Urothelium cell line (cell line): ENCODE measurements at regions not wholly inside any gene's neighbourhood (a gene's known extent, or its start where the extent isn't known, plus 50 kb on each side); places are given as distances from the start of the nearest gene placed in this dataset.

Experiments used
- DNase-seq: peaks from one replicate; pipeline ENCODE4 v3.0.0; 2011; ENCODE audit warnings: low spot score, mixed read lengths
- FAIRE-seq: peaks from 2 replicates; lab custom pipeline; 2011; peaks lifted over from hg19 to GRCh38; lab: Jason Lieb, UNC

- FAIRE-seq = no peak
- no peak for DNase-seq
These were observed 65.6 kb upstream of the KDM7A start for GRCh38 chr7:140242057-140243031.

DNA sequence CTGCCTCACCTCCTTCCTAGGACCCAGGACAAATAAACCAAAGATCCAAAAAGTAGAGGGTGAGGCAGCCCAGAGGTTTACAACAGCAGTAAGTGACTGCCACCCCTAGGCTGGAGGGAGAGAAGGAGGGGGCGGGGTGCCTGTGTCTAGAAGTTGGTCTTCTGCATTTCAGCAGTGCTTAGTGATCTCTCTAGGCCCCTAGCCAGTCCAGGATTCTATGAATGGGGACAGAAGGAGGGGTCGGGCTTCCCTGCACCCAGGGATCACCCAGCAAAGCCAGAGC, 62.8 kb upstream of the KDM7A start:
- DNase-seq (no peak), FAIRE-seq (no peak)

DNA sequence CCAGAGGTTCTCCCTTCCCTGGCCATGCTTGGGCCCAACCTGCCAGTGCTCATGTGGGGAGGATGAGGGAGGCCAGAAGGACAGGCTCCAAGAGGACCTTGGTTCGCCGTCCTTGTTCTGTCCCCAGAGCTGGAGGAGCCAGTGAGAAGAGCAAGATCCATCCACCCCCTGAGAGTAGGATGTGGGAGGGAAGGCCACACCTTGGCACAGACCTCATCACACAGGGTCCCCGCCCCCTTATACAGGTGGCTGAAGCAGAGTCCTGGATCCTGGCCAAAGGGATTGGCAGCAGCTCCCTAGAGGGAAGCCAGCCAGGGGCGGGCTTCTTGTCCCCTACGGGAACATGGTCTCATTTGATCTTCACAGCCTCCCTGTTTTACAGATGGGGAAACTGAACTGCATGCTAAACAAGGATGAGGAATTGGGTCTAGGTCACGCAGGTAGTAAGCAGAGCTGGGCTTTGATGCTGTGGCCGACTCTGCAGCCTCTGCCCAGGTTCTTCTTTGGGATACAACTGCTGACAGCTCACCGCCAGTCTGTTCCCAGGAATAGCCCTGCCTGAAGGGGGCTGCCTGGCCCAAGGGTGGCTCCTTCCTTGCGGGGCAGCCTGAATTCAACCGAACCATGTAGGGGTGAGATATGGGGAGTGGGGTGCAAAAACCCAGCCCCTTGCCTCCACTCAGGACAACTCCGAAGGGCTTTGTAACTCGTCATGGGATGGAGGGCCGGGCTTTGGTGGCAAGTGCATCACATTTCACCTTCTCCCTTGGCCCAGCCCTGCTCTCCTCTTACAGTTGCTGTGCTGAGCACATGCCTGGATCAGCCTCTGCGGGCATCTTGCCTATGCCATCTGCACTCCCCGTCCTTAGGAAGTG, 62.2 kb upstream of the KDM7A start:
- DNase-seq (no peak), FAIRE-seq (no peak)

GRCh38 chr7:140237390-140237789, 60.6 kb upstream of the KDM7A start:
- FAIRE-seq = no peak
- no peak for DNase-seq

DNA sequence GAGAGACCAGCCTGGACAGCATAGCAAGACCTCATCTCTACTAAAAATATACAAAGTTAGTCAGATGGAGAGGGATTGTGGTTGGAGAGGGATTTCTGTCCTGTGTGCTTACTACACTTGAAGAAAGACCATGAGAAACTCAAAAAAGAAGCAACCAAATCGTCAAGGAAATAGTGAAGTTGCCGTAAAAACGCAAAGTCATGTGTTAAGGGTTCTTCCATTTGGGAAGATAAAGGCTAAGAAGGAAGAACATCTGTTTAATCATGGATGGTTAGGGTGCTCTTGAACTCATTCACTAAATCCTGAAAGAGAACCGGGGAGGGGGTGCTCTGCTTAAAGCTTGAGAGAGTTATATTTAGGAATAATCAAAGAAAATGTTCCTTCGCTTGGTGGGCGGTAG, 59.8 kb upstream of the KDM7A start:
- DNase-seq = no peak
- FAIRE-seq = no peak

GRCh38 chr7:140235114-140235513, 58.3 kb upstream of the KDM7A start:
- no peak for DNase-seq
- no peak for FAIRE-seq

- no peak for DNase-seq
- no peak for FAIRE-seq
These were observed 56.5 kb upstream of the KDM7A start for GRCh38 chr7:140232957-140233917.

DNA sequence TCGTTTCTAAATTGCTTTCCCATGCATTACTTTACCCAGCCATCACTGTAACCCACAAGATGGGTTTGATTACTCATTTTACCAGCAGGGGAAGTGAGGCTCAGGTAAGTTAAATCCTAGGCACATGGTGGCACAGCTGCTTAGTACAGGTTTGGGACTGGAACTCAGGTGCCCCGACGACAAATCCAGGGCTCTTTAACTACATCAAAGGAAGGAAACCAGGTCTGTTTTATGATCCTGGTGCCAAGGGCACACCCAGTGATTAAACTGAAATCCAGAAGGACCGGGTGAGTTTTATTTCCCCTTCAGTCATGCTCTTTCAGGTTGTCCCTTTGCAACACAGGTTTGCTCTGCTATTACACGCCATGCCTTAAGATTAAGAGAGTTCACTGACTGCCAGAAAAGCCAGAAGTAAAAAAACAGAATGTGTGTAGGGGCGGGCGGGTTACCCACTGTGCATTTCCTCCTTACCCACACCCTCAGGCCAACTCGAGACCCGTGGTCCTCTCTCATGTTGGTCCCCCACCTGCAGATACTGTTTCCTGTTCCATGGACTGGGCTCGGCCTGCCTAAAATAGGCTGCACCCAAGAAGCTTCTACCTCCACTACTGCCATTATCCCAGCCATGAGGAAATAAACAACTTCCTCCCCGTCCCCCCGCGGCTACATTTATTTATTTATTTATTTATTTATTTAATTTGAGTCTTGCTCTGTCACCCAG, 55.1 kb upstream of the KDM7A start:
- FAIRE-seq (no peak), DNase-seq (no peak)

DNA sequence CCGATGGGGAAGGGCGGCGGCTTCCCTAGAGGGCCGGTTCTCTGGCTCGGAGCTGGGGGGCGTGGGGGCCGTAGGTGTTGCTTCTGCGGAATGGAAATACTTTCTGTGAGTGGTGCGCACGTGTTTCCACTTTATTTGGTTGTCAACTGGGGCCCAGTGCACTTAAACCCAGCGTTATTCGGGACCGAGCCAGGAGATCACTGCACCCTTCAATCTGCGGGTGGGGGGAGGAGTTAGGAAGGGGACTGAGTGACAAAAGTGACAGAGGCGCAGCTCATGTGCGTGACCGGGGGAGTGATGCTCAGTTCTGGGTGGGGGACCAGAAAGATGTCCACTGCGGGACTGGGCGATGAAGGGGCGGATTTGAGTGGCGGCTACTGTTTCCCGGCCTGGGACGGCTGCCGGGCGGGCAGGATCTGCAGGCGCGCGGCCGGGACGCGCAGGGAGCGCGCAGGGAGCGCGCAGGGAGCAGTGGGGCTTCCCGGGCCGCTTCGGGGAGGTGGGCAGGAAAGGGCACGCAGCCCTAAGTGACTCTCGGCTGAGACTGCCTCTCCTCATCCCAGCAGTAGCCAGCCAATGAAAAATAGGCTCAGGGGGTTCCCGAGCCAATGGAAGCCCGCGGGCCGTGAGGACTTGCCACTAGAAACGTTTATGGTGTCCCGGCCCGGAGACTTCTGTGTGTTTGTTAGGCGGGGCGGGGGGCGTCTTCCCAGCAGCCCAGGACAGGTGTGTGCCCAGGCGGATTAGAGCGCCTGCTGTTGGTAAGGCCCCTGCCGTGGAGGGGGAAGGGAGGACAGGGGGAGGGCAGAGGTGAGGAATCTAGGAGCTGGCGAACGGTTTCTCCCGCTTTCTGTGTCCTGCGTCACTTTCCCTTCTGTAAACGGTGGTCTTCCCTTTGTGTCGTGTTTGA, 54.3 kb upstream of the KDM7A start:
- FAIRE-seq = no peak
- DNase-seq = peak; percentile 32

DNA sequence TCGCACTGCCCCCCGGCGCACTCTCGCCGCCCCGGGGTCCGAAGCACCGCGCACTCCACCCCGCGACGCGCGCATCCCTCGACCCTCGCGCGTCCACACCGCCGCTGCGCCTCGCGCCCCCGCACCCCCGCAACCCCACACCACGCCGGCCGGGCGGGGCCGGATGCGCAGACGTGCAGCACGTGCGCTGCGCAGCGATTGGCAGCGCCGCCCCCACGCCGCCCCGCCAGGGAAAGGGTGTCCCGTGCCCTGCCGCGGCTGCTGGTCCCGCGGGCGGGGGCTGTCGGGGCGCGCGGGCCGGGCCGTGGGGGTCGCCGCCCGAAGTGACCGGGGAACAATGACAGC, 53.7 kb upstream of the KDM7A start:
- FAIRE-seq = no peak
- no peak for DNase-seq

- DNase-seq = no peak
- no peak for FAIRE-seq
These were observed 53.1 kb upstream of the KDM7A start for GRCh38 chr7:140229591-140230515.

DNA sequence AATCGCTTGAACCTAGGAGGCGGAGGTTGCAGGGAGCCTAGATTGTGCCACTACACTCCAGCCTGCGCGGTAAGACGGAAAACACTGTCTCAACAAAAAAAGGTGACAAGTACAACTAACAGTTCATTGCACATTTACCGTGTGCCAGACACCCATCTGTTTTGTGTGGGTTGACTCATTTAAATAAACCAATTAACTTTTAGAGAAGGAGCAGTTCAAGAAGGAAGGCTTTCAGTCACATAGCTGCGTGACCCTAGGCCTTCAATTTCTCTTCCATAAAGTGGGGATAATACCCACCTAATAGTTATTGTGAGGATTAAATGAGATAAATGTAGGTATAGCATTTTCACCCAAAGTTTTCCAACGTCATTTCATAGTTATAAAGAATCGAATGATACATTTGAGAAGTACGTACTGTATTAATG, 52.3 kb upstream of the KDM7A start:
- DNase-seq (no peak), FAIRE-seq (no peak)
